ENCODE measurements at regions not wholly inside any gene's neighbourhood (a gene's known extent, or its start where the extent isn't known, plus 50 kb on each side); places are given as distances from the start of the nearest gene placed in this dataset.

- ChIA-PET CTCF (ENCODE audit: low intra/inter-chr PET ratio) (no interaction called here), POLR2A (no interaction called here)
- Histone ChIP-seq H3K4me3 (no peak overlapping the region), H3K9me3 (replicated peaks; ENCODE audit: control insufficient read depth, insufficient read depth, low read depth, low read length) (no peaks in the 10 kb centered on the region), H3K27ac (ENCODE audit: extremely low read depth, low read depth, low read length) (no peak overlapping the region), H3K9ac (ENCODE audit: insufficient read depth in 1 of 2, low read depth in 2 of 2, low read length in 2 of 2) (no peak overlapping the region), H3K9me1 (ENCODE audit: control insufficient read depth, insufficient read depth, low read length) (no peaks in the 10 kb centered on the region), H4K20me1 (replicated peaks; ENCODE audit: control insufficient read depth, insufficient read depth, low read length) (peaks cover 3% of the 10 kb centered on the region; the same call in 1 of the 2 replicates), H2AFZ (ENCODE audit: low read depth, low read length) (no peak overlapping the region), H3K27me3 (ENCODE audit: control insufficient read depth in 2 of 2, insufficient read depth in 2 of 2, low read length in 2 of 2) (peaks cover 15 to 40% of the 10 kb centered on the region in 2 experiments), H3K4me1 (replicated peaks in 1 of 2; ENCODE audit: control insufficient read depth in 2 of 2, insufficient read depth in 2 of 2, low read length in 2 of 2) (no peaks in the 10 kb centered on the region), H3K4me2 (ENCODE audit: insufficient read depth, low read length) (no peak overlapping the region), H3K79me2 (ENCODE audit: control insufficient read depth, insufficient read depth, low read length) (no peaks in the 10 kb centered on the region), H3K36me3 (ENCODE audit: control insufficient read depth, insufficient read depth, low read length) (no peaks in the 10 kb centered on the region)
- intact Hi-C loops (cut with micrococcal nuclease) (no loop called here), in situ Hi-C loops (cut with MboI) (no loop called here)
- no TSS peak for BruUV-seq (replicated peaks)
- ATAC-seq (no peak), DNase-seq (ENCODE audit: extremely low read depth in 1 of 4, low spot score in 3 of 4) (no peak), FAIRE-seq (no peak)
- TF ChIP-seq CHAMP1 (IDR thresholded peaks at IDR 0.05), result no peak
- no peak for TF ChIP-seq MIER1 (IDR thresholded peaks at IDR 0.05; ENCODE audit: low read depth)
- TF ChIP-seq E2F1 (CRISPR knock-in tag; IDR thresholded peaks at IDR 0.05), result no peak
- TF ChIP-seq ZNF551 (CRISPR knock-in tag; IDR thresholded peaks at IDR 0.05), result no peak
- TF ChIP-seq TARDBP (IDR thresholded peaks at IDR 0.05), result no peak
- TF ChIP-seq KLF13 (tag; IDR thresholded peaks at IDR 0.05; ENCODE audit: borderline replicate concordance, low read depth), result no peak
- no peak for TF ChIP-seq MXI1 (IDR thresholded peaks at IDR 0.05; ENCODE audit: low read depth, low read length)
- no peak for TF ChIP-seq CCAR2 (IDR thresholded peaks at IDR 0.05; ENCODE audit: low read depth, low read length)
- TF ChIP-seq KLF6 (CRISPR knock-in tag; IDR thresholded peaks at IDR 0.05; ENCODE audit: borderline replicate concordance), result no peak
- TF ChIP-seq MEF2D (tag; conservative IDR thresholded peaks at IDR 0.05; ENCODE audit: low read depth), result no peak
- no peak for TF ChIP-seq NCOR1 (IDR thresholded peaks at IDR 0.05)
- TF ChIP-seq ZNF57 (CRISPR knock-in tag; IDR thresholded peaks at IDR 0.05), result no peak
- TF ChIP-seq ZNF507 (tag; conservative IDR thresholded peaks at IDR 0.05), result no peak
- TF ChIP-seq NCOA1 (IDR thresholded peaks at IDR 0.05; ENCODE audit: low read depth), result no peak
- WGBS (ENCODE audit: insufficient coverage, low coverage, missing lambda C conversion rate), result 0% methylated on average over 1 of the region's 1 CpG
These were observed 80.3 kb downstream of the UNC5CL start for GRCh38 chr6:40958738-40959137.
